MM.1S (cell line): ENCODE measurements at regions not wholly inside any gene's neighbourhood (a gene's known extent, or its start where the extent isn't known, plus 50 kb on each side); places are given as distances from the start of the nearest gene placed in this dataset.

Experiments used
- DNase-seq: peaks from one replicate; pipeline ENCODE4 v3.0.0-alpha.2; 2015
- H2AFZ ChIP-seq: fragments of 300-600 bp; sonication (generic); 2 replicates; pipeline ENCODE4 v1.6.0; 2016; ENCODE audit warnings: antibody characterized with exemption, low read length
- H3F3A ChIP-seq: fragments of 300-600 bp; sonication (generic); 2 replicates; pipeline ENCODE4 v1.6.1; 2016; ENCODE audit warnings: mild to moderate bottlenecking, antibody characterized with exemption, low read length, moderate library complexity, mixed read lengths; ENCODE audit not compliant: insufficient read depth
- H3K27ac ChIP-seq: fragments of 300-600 bp; sonication (generic); 2 replicates; pipeline ENCODE4 v1.5.1; 2016; ENCODE audit warnings: mild to moderate bottlenecking, low read length
- H3K27me3 ChIP-seq: fragments of 300-600 bp; sonication (generic); replicated peaks from 2 replicates; pipeline ENCODE4 v1.6.0; 2016; ENCODE audit warnings: low read length; ENCODE audit not compliant: insufficient read depth
- H3K36me3 ChIP-seq: fragments of 300-600 bp; sonication (generic); replicated peaks from 2 replicates; pipeline ENCODE4 v1.6.1; 2016; ENCODE audit warnings: mild to moderate bottlenecking, low read length, mixed read lengths; ENCODE audit not compliant: insufficient read depth
- H3K4me1 ChIP-seq: fragments of 300-600 bp; sonication (generic); 2 replicates; pipeline ENCODE4 v1.6.1; 2016; ENCODE audit warnings: low read length, mixed read lengths
- H3K4me2 ChIP-seq: fragments of 300-600 bp; sonication (generic); 2 replicates; pipeline ENCODE4 v1.6.0; 2016; ENCODE audit warnings: low read depth, low read length
- H3K4me3 ChIP-seq: fragments of 300-600 bp; sonication (generic); 2 replicates; pipeline ENCODE4 v1.5.1; 2016; ENCODE audit warnings: low read length, mixed read lengths
- H3K79me2 ChIP-seq: fragments of 300-600 bp; sonication (generic); 2 replicates; pipeline ENCODE4 v1.6.1; 2016; ENCODE audit warnings: mixed run types, low read length, mixed read lengths
- H3K9ac ChIP-seq: fragments of 300-600 bp; sonication (generic); 2 replicates; pipeline ENCODE4 v1.6.1; 2016; ENCODE audit warnings: low read length, mixed read lengths
- H3K9me2 ChIP-seq: fragments of 300-600 bp; sonication (generic); replicated peaks from 2 replicates; pipeline ENCODE4 v1.6.1; 2016; ENCODE audit warnings: mild to moderate bottlenecking, low read length, mixed read lengths; ENCODE audit not compliant: insufficient read depth
- H3K9me3 ChIP-seq: fragments of 300-600 bp; sonication (generic); replicated peaks from 2 replicates; pipeline ENCODE4 v1.6.1; 2016; ENCODE audit warnings: mild to moderate bottlenecking, low read length, mixed read lengths; ENCODE audit not compliant: insufficient read depth
- H4K20me1 ChIP-seq: fragments of 300-600 bp; sonication (generic); 2 replicates; pipeline ENCODE4 v1.6.1; 2016; ENCODE audit warnings: mild to moderate bottlenecking, low read length, moderate library complexity, mixed read lengths; ENCODE audit not compliant: insufficient read depth
- EZH2 ChIP-seq: fragments of 300-600 bp; sonication (generic); optimal IDR thresholded peaks from 2 replicates; pipeline ENCODE3; 2017; ENCODE audit warnings: low read depth, mild to moderate bottlenecking, antibody characterized with exemption, low read length, mixed read lengths
- EZH2phosphoT487 ChIP-seq: fragments of 300-600 bp; sonication (generic); IDR thresholded peaks from 2 replicates; pipeline ENCODE4 v1.6.1; 2018; ENCODE audit warnings: antibody characterized with exemption, low read length
- TF ChIP-seq, protein P1 (sequence below): fragments of 300-600 bp; sonication (generic); IDR thresholded peaks from 2 replicates; pipeline ENCODE4 v1.5.1; 2016; ENCODE audit warnings: antibody characterized with exemption, low read length, mixed read lengths

DNA sequence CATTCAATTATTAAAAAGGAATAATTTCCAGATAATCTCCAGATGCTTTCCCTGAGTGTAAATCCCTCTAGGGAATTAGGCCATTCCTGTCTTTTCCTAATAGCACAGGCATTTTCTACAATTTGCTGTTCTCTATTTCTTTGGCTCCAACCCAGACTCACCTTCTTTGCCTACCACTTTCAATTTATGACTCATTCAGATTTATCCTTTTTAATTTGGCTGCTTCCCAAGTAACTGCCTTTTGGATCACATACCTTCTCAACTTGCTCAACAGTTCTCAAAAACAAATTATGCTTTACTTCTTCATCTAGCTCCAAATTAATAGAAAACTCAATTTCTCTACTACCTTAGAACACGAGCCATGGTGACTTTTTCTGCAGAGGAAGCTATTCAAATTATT, 1166.3 kb upstream of the PCDH7 start:
- H3K9ac ChIP-seq: no peak overlapping the region
- no peak overlapping the region for H3K27ac ChIP-seq
- H3K79me2 ChIP-seq: no peaks in the 10 kb centered on the region
- H3K4me2 ChIP-seq: no peak overlapping the region
- H3K36me3 ChIP-seq: no peaks in the 10 kb centered on the region
- no peak overlapping the region for H2AFZ ChIP-seq
- no peaks in the 10 kb centered on the region for H3F3A ChIP-seq
- no peak overlapping the region for H3K4me3 ChIP-seq
- H3K27me3 ChIP-seq: no peaks in the 10 kb centered on the region
- H3K4me1 ChIP-seq: no peaks in the 10 kb centered on the region
- DNase-seq: no peak
- no peaks in the 10 kb centered on the region for H3K9me3 ChIP-seq
- H3K9me2 ChIP-seq: no peaks in the 10 kb centered on the region
- no peaks in the 10 kb centered on the region for H4K20me1 ChIP-seq
- TF ChIP-seq EZH2 (no peak), EZH2phosphoT487 (no peak)
- TF ChIP-seq, protein P1, sequence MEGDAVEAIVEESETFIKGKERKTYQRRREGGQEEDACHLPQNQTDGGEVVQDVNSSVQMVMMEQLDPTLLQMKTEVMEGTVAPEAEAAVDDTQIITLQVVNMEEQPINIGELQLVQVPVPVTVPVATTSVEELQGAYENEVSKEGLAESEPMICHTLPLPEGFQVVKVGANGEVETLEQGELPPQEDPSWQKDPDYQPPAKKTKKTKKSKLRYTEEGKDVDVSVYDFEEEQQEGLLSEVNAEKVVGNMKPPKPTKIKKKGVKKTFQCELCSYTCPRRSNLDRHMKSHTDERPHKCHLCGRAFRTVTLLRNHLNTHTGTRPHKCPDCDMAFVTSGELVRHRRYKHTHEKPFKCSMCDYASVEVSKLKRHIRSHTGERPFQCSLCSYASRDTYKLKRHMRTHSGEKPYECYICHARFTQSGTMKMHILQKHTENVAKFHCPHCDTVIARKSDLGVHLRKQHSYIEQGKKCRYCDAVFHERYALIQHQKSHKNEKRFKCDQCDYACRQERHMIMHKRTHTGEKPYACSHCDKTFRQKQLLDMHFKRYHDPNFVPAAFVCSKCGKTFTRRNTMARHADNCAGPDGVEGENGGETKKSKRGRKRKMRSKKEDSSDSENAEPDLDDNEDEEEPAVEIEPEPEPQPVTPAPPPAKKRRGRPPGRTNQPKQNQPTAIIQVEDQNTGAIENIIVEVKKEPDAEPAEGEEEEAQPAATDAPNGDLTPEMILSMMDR: no peak

DNA sequence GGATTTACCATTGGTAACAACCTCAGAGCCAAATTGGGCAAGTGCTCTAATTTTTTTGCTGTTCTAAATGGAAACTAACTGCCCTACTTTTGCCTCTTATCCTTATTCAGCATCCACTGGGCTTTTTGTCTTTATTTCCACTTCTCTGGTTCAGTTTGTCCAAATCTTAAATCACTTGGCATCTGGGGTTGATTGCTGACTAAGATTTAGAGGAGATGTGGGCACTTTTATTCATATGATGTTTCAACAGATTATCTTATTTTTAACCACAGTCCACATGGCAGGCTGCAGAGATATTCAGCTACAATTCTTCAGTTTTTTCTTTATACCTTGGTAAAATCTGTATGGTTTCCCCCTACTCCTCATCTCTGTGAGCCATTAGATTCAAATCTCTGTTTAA, 1161.4 kb upstream of the PCDH7 start:
- H3K4me2 ChIP-seq: no peak overlapping the region
- H3K9me2 ChIP-seq: no peaks in the 10 kb centered on the region
- no peaks in the 10 kb centered on the region for H3K79me2 ChIP-seq
- no peak overlapping the region for H3K27ac ChIP-seq
- no peak overlapping the region for H3K9ac ChIP-seq
- H2AFZ ChIP-seq: no peak overlapping the region
- no peaks in the 10 kb centered on the region for H3F3A ChIP-seq
- no peaks in the 10 kb centered on the region for H3K36me3 ChIP-seq
- TF ChIP-seq EZH2: no peak
- no peak for TF ChIP-seq EZH2phosphoT487
- TF ChIP-seq, protein P1: no peak
- no peaks in the 10 kb centered on the region for H3K27me3 ChIP-seq
- H4K20me1 ChIP-seq: no peaks in the 10 kb centered on the region
- no peaks in the 10 kb centered on the region for H3K4me1 ChIP-seq
- no peak overlapping the region for H3K4me3 ChIP-seq
- no peaks in the 10 kb centered on the region for H3K9me3 ChIP-seq
- no peak for DNase-seq

DNA sequence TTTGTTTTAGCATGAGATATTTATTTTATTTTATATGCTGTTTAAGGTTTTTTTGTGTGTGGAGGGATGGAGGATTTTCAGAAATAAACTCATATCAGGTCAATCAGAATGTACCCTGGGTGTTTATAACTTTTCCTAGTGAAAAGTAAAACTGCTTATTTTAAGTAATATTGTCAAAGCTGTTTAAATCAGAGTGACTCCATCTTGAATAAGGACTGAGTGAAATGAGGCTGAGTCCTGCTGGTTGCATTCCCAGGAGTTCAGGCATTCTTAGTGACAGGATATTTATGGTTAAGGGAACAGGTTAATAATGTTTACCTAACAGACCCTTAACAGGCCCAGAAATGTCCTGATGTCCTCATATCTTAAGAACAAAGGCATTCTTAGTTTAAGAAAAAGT, 1160.9 kb upstream of the PCDH7 start:
- no peaks in the 10 kb centered on the region for H3K36me3 ChIP-seq
- no peaks in the 10 kb centered on the region for H3K27me3 ChIP-seq
- no peak overlapping the region for H3K4me2 ChIP-seq
- H3K9ac ChIP-seq: no peak overlapping the region
- H3K4me1 ChIP-seq: no peaks in the 10 kb centered on the region
- H3K27ac ChIP-seq: no peak overlapping the region
- no peak for DNase-seq
- no peaks in the 10 kb centered on the region for H3K9me2 ChIP-seq
- no peak overlapping the region for H3K4me3 ChIP-seq
- no peaks in the 10 kb centered on the region for H4K20me1 ChIP-seq
- no peak overlapping the region for H2AFZ ChIP-seq
- H3K9me3 ChIP-seq: no peaks in the 10 kb centered on the region
- no peaks in the 10 kb centered on the region for H3K79me2 ChIP-seq
- no peaks in the 10 kb centered on the region for H3F3A ChIP-seq
- TF ChIP-seq, protein P1: no peak
- TF ChIP-seq EZH2phosphoT487 (no peak), EZH2 (no peak)
